GM10266 (cell line): ENCODE measurements at regions not wholly inside any gene's neighbourhood (a gene's known extent, or its start where the extent isn't known, plus 50 kb on each side); places are given as distances from the start of the nearest gene placed in this dataset.
"Not testable (repeated sequence)": the region's sequence is repeated elsewhere in the genome, so short reads cannot be mapped to it uniquely, and the experiment has no call there.

Source experiments
- DNase-seq: peaks from one replicate; pipeline ENCODE4 v3.0.0; 2012; ENCODE audit errors: extremely low spot score
- CTCF ChIP-seq: IDR thresholded peaks from 2 replicates; pipeline ENCODE4 v1.5.1; 2012; ENCODE audit warnings: mild to moderate bottlenecking, low read depth; ENCODE audit not compliant: control insufficient read depth, insufficient read depth; ENCODE audit errors: missing control alignments

GRCh38 chr4:14400307-14400706, 602.0 kb upstream of the CPEB2 start:
- DNase-seq, result no peak
- no peak for TF ChIP-seq CTCF

- DNase-seq, result no peak
- TF ChIP-seq CTCF, result no peak
Measured at GRCh38 chr4:14403132-14403531, 599.1 kb upstream of the CPEB2 start.

- DNase-seq, result no peak
- no peak for TF ChIP-seq CTCF
Measured at GRCh38 chr4:14404730-14405129, 597.6 kb upstream of the CPEB2 start.

GRCh38 chr4:14410516-14410915, 591.8 kb upstream of the CPEB2 start:
- no peak for DNase-seq
- no peak for TF ChIP-seq CTCF

GRCh38 chr4:14415146-14415545, 587.1 kb upstream of the CPEB2 start:
- no peak for TF ChIP-seq CTCF
- no peak for DNase-seq

GRCh38 chr4:14419516-14419915, 582.8 kb upstream of the CPEB2 start:
- TF ChIP-seq CTCF, result no peak
- no peak for DNase-seq

GRCh38 chr4:14426297-14426696, 576.0 kb upstream of the CPEB2 start:
- DNase-seq, result not testable (repeated sequence)

- no peak for DNase-seq
- no peak for TF ChIP-seq CTCF
Measured at GRCh38 chr4:14428125-14428524, 574.2 kb upstream of the CPEB2 start.
